ENCODE measurements at regions not wholly inside any gene's neighbourhood (a gene's known extent, or its start where the extent isn't known, plus 50 kb on each side); places are given as distances from the start of the nearest gene placed in this dataset.
"Not testable (repeated sequence)": the region's sequence is repeated elsewhere in the genome, so short reads cannot be mapped to it uniquely, and the experiment has no call there.

DNA sequence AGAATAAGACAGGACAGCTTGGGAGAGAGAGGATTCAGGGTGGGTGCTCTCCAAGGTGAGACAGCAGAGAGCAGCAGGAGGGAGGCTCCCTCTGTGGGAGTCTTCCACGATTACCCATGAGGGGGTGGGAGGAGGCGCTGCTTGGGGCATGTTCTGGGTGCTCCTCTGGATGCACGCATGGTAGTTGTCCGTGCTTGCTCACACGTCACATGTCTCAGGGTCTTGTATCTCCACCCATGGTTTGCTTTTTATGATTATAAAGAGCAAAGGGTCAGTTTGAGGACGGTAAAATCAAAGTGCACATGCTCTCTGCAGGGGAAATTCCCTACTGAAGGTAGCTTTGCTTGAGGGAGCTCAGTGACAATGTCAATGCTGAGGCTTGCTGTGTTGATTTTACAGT is 338.4 kb downstream of the THBS2 start:
- Histone ChIP-seq H3K27ac (no peak overlapping the region), H3K9me3 (no peaks in the 10 kb centered on the region), H3K9ac (ENCODE audit: low read depth in 2 of 2, low read length in 2 of 2) (no peak overlapping the region), H3K27me3 (no peaks in the 10 kb centered on the region), H3K4me1 (no peaks in the 10 kb centered on the region), H3K36me3 (no peaks in the 10 kb centered on the region), H3K4me3 (no peak overlapping the region)
- peak; percentile 33 for DNase-seq
- intact Hi-C loops (cut with DNase I) = no loop called here
- TF ChIP-seq, protein P1, sequence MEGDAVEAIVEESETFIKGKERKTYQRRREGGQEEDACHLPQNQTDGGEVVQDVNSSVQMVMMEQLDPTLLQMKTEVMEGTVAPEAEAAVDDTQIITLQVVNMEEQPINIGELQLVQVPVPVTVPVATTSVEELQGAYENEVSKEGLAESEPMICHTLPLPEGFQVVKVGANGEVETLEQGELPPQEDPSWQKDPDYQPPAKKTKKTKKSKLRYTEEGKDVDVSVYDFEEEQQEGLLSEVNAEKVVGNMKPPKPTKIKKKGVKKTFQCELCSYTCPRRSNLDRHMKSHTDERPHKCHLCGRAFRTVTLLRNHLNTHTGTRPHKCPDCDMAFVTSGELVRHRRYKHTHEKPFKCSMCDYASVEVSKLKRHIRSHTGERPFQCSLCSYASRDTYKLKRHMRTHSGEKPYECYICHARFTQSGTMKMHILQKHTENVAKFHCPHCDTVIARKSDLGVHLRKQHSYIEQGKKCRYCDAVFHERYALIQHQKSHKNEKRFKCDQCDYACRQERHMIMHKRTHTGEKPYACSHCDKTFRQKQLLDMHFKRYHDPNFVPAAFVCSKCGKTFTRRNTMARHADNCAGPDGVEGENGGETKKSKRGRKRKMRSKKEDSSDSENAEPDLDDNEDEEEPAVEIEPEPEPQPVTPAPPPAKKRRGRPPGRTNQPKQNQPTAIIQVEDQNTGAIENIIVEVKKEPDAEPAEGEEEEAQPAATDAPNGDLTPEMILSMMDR (IDR thresholded peaks at IDR 0.05) = no peak

- no peak overlapping the region for H3K9ac ChIP-seq (ENCODE audit: low read depth in 2 of 2, low read length in 2 of 2)
- H3K4me3 ChIP-seq = no peak overlapping the region
- intact Hi-C loops (cut with DNase I) = no loop called here
- DNase-seq = no peak
- no peaks in the 10 kb centered on the region for H3K36me3 ChIP-seq
- TF ChIP-seq, protein P1 (IDR thresholded peaks at IDR 0.05) = no peak
- no peaks in the 10 kb centered on the region for H3K27me3 ChIP-seq
- no peaks in the 10 kb centered on the region for H3K4me1 ChIP-seq
- no peaks in the 10 kb centered on the region for H3K9me3 ChIP-seq
- no peak overlapping the region for H3K27ac ChIP-seq
Measured at GRCh38 chr6:168913866-168914469, 339.7 kb downstream of the THBS2 start.

DNA sequence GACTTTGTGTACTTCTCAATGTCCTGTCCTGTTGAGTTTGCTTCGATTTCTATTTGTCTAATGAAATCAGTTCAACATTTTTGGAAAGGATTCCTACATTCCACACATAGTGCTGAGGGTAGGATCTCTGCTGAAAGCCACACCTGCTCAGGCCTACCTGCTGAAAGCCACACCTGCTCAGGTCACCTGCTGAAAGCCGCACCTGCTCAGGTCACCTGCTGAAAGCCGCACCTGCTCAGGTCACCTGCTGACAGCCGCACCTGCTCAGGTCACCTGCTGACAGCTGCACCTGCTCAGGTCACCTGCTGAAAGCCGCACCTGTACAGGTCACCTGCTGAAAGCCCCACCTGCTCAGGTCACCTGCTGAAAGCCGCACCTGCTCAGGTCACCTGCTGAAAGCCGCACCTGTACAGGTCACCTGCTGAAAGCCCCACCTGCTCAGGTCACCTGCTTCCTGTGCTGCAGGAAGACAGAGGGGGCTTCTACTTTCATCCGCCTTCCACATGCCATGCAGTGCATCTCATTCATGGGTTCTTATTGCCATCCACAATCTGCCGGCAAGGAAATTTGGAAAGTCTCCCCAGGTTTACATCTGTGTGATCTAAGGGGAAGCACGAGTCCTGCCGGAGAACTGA is 340.3 kb downstream of the THBS2 start:
- H3K27me3 ChIP-seq; DNase-seq; H3K4me1 ChIP-seq; H3K4me3 ChIP-seq; intact Hi-C loops (cut with DNase I); H3K27ac ChIP-seq; H3K36me3 ChIP-seq; H3K9ac ChIP-seq (ENCODE audit: low read depth in 2 of 2, low read length in 2 of 2); H3K9me3 ChIP-seq: not testable (repeated sequence)

GRCh38 chr6:168909288-168909687 is 344.4 kb downstream of the THBS2 start:
- no peaks in the 10 kb centered on the region for H3K9me3 ChIP-seq
- H3K4me1 ChIP-seq = no peaks in the 10 kb centered on the region
- intact Hi-C loops (cut with DNase I) = no loop called here

DNA sequence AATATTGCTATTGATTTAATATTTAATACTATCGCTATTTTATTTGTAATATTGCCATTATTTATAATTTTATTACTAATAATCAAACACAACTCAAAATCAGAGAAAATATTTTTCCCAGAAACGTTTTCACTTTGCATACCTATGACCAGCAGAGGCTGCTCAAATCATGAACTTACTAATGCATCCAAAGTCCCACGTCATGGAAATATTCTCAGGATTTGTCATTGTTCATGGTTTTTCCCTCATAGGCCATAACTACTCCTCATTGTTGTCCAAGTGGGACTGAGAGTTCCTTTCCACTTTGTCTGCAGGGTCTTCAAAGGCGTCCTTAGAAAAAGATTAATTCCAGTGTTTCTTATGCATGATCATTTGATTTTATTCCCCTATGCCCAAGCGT is 344.8 kb downstream of the THBS2 start:
- H3K36me3 ChIP-seq = no peaks in the 10 kb centered on the region
- TF ChIP-seq, protein P1 (IDR thresholded peaks at IDR 0.05) = no peak
- no peak overlapping the region for H3K27ac ChIP-seq
- H3K4me1 ChIP-seq = no peaks in the 10 kb centered on the region
- H3K9ac ChIP-seq (ENCODE audit: low read depth in 2 of 2, low read length in 2 of 2) = no peak overlapping the region
- intact Hi-C loops (cut with DNase I) = no loop called here
- DNase-seq = no peak
- H3K4me3 ChIP-seq = no peak overlapping the region
- no peaks in the 10 kb centered on the region for H3K27me3 ChIP-seq
- no peaks in the 10 kb centered on the region for H3K9me3 ChIP-seq

More at GRCh38 chr6:168909288-168909687, 344.4 kb downstream of the THBS2 start:
- Histone ChIP-seq H3K4me3 (no peak overlapping the region), H3K27ac (no peak overlapping the region), H3K36me3 (no peaks in the 10 kb centered on the region), H3K9ac (ENCODE audit: low read depth in 2 of 2, low read length in 2 of 2) (no peak overlapping the region), H3K27me3 (no peaks in the 10 kb centered on the region)
- DNase-seq = no peak
- TF ChIP-seq, protein P1 (IDR thresholded peaks at IDR 0.05) = no peak

GRCh38 chr6:168908166-168908565 is 345.5 kb downstream of the THBS2 start:
- H3K27me3 ChIP-seq = no peaks in the 10 kb centered on the region

More at GRCh38 chr6:168908166-168908565, 345.5 kb downstream of the THBS2 start:
- no peaks in the 10 kb centered on the region for H3K4me1 ChIP-seq
- H3K9me3 ChIP-seq = no peaks in the 10 kb centered on the region
- no peak overlapping the region for H3K4me3 ChIP-seq
- H3K27ac ChIP-seq = no peak overlapping the region
- TF ChIP-seq, protein P1 (IDR thresholded peaks at IDR 0.05) = no peak
- H3K9ac ChIP-seq (ENCODE audit: low read depth in 2 of 2, low read length in 2 of 2) = no peak overlapping the region
- intact Hi-C loops (cut with DNase I) = no loop called here
- DNase-seq = no peak
- H3K36me3 ChIP-seq = no peaks in the 10 kb centered on the region
